ENCODE measurements at regions not wholly inside any gene's neighbourhood (a gene's known extent, or its start where the extent isn't known, plus 50 kb on each side); places are given as distances from the start of the nearest gene placed in this dataset.

GRCh38 chr7:51458693-51459092 lies 142.1 kb upstream of the COBL start:
- no peak overlapping the region for H3K4me3 ChIP-seq (ENCODE audit: low read length in 2 of 2)
- H3K36me3 ChIP-seq (ENCODE audit: insufficient read depth, low read length), result no peaks in the 10 kb centered on the region
- Mint-ChIP-seq H3K9me3 (peaks cover 0 to 5% (median 0%) of the 10 kb centered on the region in 8 donors), H3K36me3 (no peaks in the 10 kb centered on the region), H3K27me3 (peaks cover 0 to 1% of the 10 kb centered on the region in 2 donors), H3K4me3 (no peak overlapping the region), H3K4me1 (peaks cover 0 to 4% (median 0%) of the 10 kb centered on the region in 4 donors), H3K27ac (no peak overlapping the region)
- intact Hi-C loops (cut with micrococcal nuclease), result no loop called here
- no peaks in the 10 kb centered on the region for H3K9me3 ChIP-seq (ENCODE audit: control insufficient read depth in 1 of 2, low read length in 2 of 2)
- POLR2A ChIA-PET (ENCODE audit: partially characterized antibody), result no interaction called here
- no peak overlapping the region for H3K27ac ChIP-seq (ENCODE audit: low read depth, low read length)
- H3K27me3 ChIP-seq (ENCODE audit: insufficient read depth, low read length), result no peaks in the 10 kb centered on the region
- CTCF ChIA-PET (ENCODE audit: partially characterized antibody), result no interaction called here
- DNase-seq, result no peak
- no peaks in the 10 kb centered on the region for H3K4me1 ChIP-seq (ENCODE audit: insufficient read depth, low read length)

- Histone ChIP-seq H3K27ac (ENCODE audit: low read depth, low read length) (no peak overlapping the region), H3K27me3 (ENCODE audit: insufficient read depth, low read length) (no peaks in the 10 kb centered on the region), H3K4me1 (ENCODE audit: insufficient read depth, low read length) (no peaks in the 10 kb centered on the region), H3K36me3 (ENCODE audit: insufficient read depth, low read length) (no peaks in the 10 kb centered on the region), H3K9me3 (ENCODE audit: control insufficient read depth in 1 of 2, low read length in 2 of 2) (no peaks in the 10 kb centered on the region), H3K4me3 (ENCODE audit: low read length in 2 of 2) (no peak overlapping the region)
- no peaks in the 10 kb centered on the region for H3K27me3 Mint-ChIP-seq
- H3K27ac Mint-ChIP-seq, result no peak overlapping the region
- peaks cover 0 to 4% (median 0%) of the 10 kb centered on the region in 4 donors for H3K4me1 Mint-ChIP-seq
- intact Hi-C loops (cut with micrococcal nuclease), result no loop called here
- CTCF ChIA-PET (ENCODE audit: partially characterized antibody), result no interaction called here
- POLR2A ChIA-PET (ENCODE audit: partially characterized antibody), result no interaction called here
- H3K36me3 Mint-ChIP-seq, result no peaks in the 10 kb centered on the region
- DNase-seq, result no peak
- H3K9me3 Mint-ChIP-seq, result no peaks in the 10 kb centered on the region
- no peak overlapping the region for H3K4me3 Mint-ChIP-seq
Measured at GRCh38 chr7:51457079-51457478, 140.5 kb upstream of the COBL start.

- Histone ChIP-seq H3K27ac (ENCODE audit: low read depth, low read length) (no peak overlapping the region), H3K36me3 (ENCODE audit: insufficient read depth, low read length) (no peaks in the 10 kb centered on the region), H3K9me3 (ENCODE audit: control insufficient read depth in 1 of 2, low read length in 2 of 2) (no peaks in the 10 kb centered on the region), H3K4me1 (ENCODE audit: insufficient read depth, low read length) (no peaks in the 10 kb centered on the region), H3K27me3 (ENCODE audit: insufficient read depth, low read length) (no peaks in the 10 kb centered on the region), H3K4me3 (ENCODE audit: low read length in 2 of 2) (no peak overlapping the region)
- H3K27ac Mint-ChIP-seq, result no peak overlapping the region
- intact Hi-C loops (cut with micrococcal nuclease), result no loop called here
- H3K27me3 Mint-ChIP-seq, result no peaks in the 10 kb centered on the region
- H3K36me3 Mint-ChIP-seq, result no peaks in the 10 kb centered on the region
- H3K4me1 Mint-ChIP-seq, result peaks cover 0 to 4% (median 0%) of the 10 kb centered on the region in 4 donors
- no peak for DNase-seq
- no peaks in the 10 kb centered on the region for H3K9me3 Mint-ChIP-seq
- ChIA-PET CTCF (ENCODE audit: partially characterized antibody) (no interaction called here), POLR2A (ENCODE audit: partially characterized antibody) (no interaction called here)
- no peak overlapping the region for H3K4me3 Mint-ChIP-seq
Measured at GRCh38 chr7:51456431-51457060, 139.9 kb upstream of the COBL start.

- Histone ChIP-seq H3K27me3 (ENCODE audit: insufficient read depth, low read length) (no peaks in the 10 kb centered on the region), H3K4me3 (ENCODE audit: low read length in 2 of 2) (no peak overlapping the region), H3K4me1 (ENCODE audit: insufficient read depth, low read length) (no peaks in the 10 kb centered on the region), H3K36me3 (ENCODE audit: insufficient read depth, low read length) (no peaks in the 10 kb centered on the region), H3K27ac (ENCODE audit: low read depth, low read length) (no peak overlapping the region), H3K9me3 (ENCODE audit: control insufficient read depth in 1 of 2, low read length in 2 of 2) (no peaks in the 10 kb centered on the region)
- intact Hi-C loops (cut with micrococcal nuclease), result no loop called here
- Mint-ChIP-seq H3K27ac (no peak overlapping the region), H3K4me1 (peaks cover 0 to 4% (median 0%) of the 10 kb centered on the region in 4 donors), H3K36me3 (no peaks in the 10 kb centered on the region), H3K27me3 (no peaks in the 10 kb centered on the region), H3K4me3 (no peak overlapping the region), H3K9me3 (no peaks in the 10 kb centered on the region)
- ChIA-PET POLR2A (ENCODE audit: partially characterized antibody) (no interaction called here), CTCF (ENCODE audit: partially characterized antibody) (no interaction called here)
- DNase-seq, result no peak
Measured at GRCh38 chr7:51455948-51456347, 139.3 kb upstream of the COBL start.

GRCh38 chr7:51455513-51455912 lies 138.9 kb upstream of the COBL start:
- Histone ChIP-seq H3K27me3 (ENCODE audit: insufficient read depth, low read length) (no peaks in the 10 kb centered on the region), H3K36me3 (ENCODE audit: insufficient read depth, low read length) (no peaks in the 10 kb centered on the region), H3K4me3 (ENCODE audit: low read length in 2 of 2) (no peak overlapping the region), H3K27ac (ENCODE audit: low read depth, low read length) (no peak overlapping the region), H3K9me3 (ENCODE audit: control insufficient read depth in 1 of 2, low read length in 2 of 2) (no peaks in the 10 kb centered on the region), H3K4me1 (ENCODE audit: insufficient read depth, low read length) (no peaks in the 10 kb centered on the region)
- H3K27me3 Mint-ChIP-seq, result no peaks in the 10 kb centered on the region
- H3K9me3 Mint-ChIP-seq, result no peaks in the 10 kb centered on the region
- ChIA-PET POLR2A (ENCODE audit: partially characterized antibody) (no interaction called here), CTCF (ENCODE audit: partially characterized antibody) (no interaction called here)
- no peaks in the 10 kb centered on the region for H3K36me3 Mint-ChIP-seq
- intact Hi-C loops (cut with micrococcal nuclease), result no loop called here
- no peak overlapping the region for H3K4me3 Mint-ChIP-seq
- no peak overlapping the region for H3K27ac Mint-ChIP-seq
- DNase-seq, result no peak
- H3K4me1 Mint-ChIP-seq, result peaks cover 0 to 4% (median 0%) of the 10 kb centered on the region in 4 donors

GRCh38 chr7:51455086-51455485 lies 138.5 kb upstream of the COBL start:
- H3K9me3 ChIP-seq (ENCODE audit: control insufficient read depth in 1 of 2, low read length in 2 of 2), result no peaks in the 10 kb centered on the region
- no peaks in the 10 kb centered on the region for H3K36me3 Mint-ChIP-seq
- no peak for DNase-seq
- no peaks in the 10 kb centered on the region for H3K9me3 Mint-ChIP-seq
- CTCF ChIA-PET (ENCODE audit: partially characterized antibody), result no interaction called here
- POLR2A ChIA-PET (ENCODE audit: partially characterized antibody), result no interaction called here
- no peak overlapping the region for H3K4me3 Mint-ChIP-seq
- no peak overlapping the region for H3K27ac ChIP-seq (ENCODE audit: low read depth, low read length)
- peaks cover 0 to 4% (median 0%) of the 10 kb centered on the region in 4 donors for H3K4me1 Mint-ChIP-seq
- no peaks in the 10 kb centered on the region for H3K36me3 ChIP-seq (ENCODE audit: insufficient read depth, low read length)
- H3K27me3 Mint-ChIP-seq, result no peaks in the 10 kb centered on the region
- no peak overlapping the region for H3K27ac Mint-ChIP-seq
- intact Hi-C loops (cut with micrococcal nuclease), result no loop called here
- H3K27me3 ChIP-seq (ENCODE audit: insufficient read depth, low read length), result no peaks in the 10 kb centered on the region
- no peaks in the 10 kb centered on the region for H3K4me1 ChIP-seq (ENCODE audit: insufficient read depth, low read length)
- H3K4me3 ChIP-seq (ENCODE audit: low read length in 2 of 2), result no peak overlapping the region

- Histone ChIP-seq H3K27me3 (ENCODE audit: insufficient read depth, low read length) (no peaks in the 10 kb centered on the region), H3K4me1 (ENCODE audit: insufficient read depth, low read length) (no peaks in the 10 kb centered on the region), H3K27ac (ENCODE audit: low read depth, low read length) (no peak overlapping the region), H3K36me3 (ENCODE audit: insufficient read depth, low read length) (no peaks in the 10 kb centered on the region), H3K4me3 (ENCODE audit: low read length in 2 of 2) (no peak overlapping the region), H3K9me3 (ENCODE audit: control insufficient read depth in 1 of 2, low read length in 2 of 2) (no peaks in the 10 kb centered on the region)
- intact Hi-C loops (cut with micrococcal nuclease), result no loop called here
- Mint-ChIP-seq H3K4me1 (peaks cover 0 to under 1% (median 0%) of the 10 kb centered on the region in 4 donors), H3K9me3 (peaks cover 0 to 3% (median 0%) of the 10 kb centered on the region in 8 donors), H3K36me3 (no peaks in the 10 kb centered on the region), H3K27ac (no peak overlapping the region), H3K27me3 (peaks cover 0 to 1% of the 10 kb centered on the region in 2 donors), H3K4me3 (no peak overlapping the region)
- ChIA-PET POLR2A (ENCODE audit: partially characterized antibody) (no interaction called here), CTCF (ENCODE audit: partially characterized antibody) (no interaction called here)
- DNase-seq, result no peak
Measured at GRCh38 chr7:51452694-51453093, 136.1 kb upstream of the COBL start.

Measured in CD4-positive, alpha-beta memory T cell (primary cell).